ENCODE measurements at regions not wholly inside any gene's neighbourhood (a gene's known extent, or its start where the extent isn't known, plus 50 kb on each side); places are given as distances from the start of the nearest gene placed in this dataset.

- H3K4me1 ChIP-seq, result no peaks in the 10 kb centered on the region
- WGBS, 2 donors, result 14 to 56% methylated on average over 1 of the region's 1 CpG
- no peak for ATAC-seq
- no peak for TF ChIP-seq CTCF (IDR thresholded peaks at IDR 0.05)
- no peak for TF ChIP-seq POLR2A (IDR thresholded peaks at IDR 0.05)
- no peak for DNase-seq
- H3K36me3 ChIP-seq (replicated peaks in 1 of 2; ENCODE audit: insufficient read depth in 1 of 2, low read depth in 2 of 2), result no peaks in the 10 kb centered on the region
- no peak overlapping the region for H3K4me3 ChIP-seq
- H3K27ac ChIP-seq, result no peak overlapping the region
- no peaks in the 10 kb centered on the region for H3K9me3 ChIP-seq
- peaks cover 0 to 8% of the 10 kb centered on the region in 2 donors for H3K27me3 ChIP-seq
- intact Hi-C loops (cut with DNase I), result loop anchor here (5.0 kb wide), 1 partner anchor 385 kb away; no protein-coding TSS in a partner anchor
Measured at GRCh38 chr2:121082191-121082590, 202.8 kb downstream of the TFCP2L1 start.

GRCh38 chr2:121084130-121084680 lies 200.8 kb downstream of the TFCP2L1 start:
- Histone ChIP-seq H3K4me1 (no peaks in the 10 kb centered on the region), H3K27ac (no peak overlapping the region), H3K36me3 (replicated peaks in 1 of 2; ENCODE audit: insufficient read depth in 1 of 2, low read depth in 2 of 2) (no peaks in the 10 kb centered on the region), H3K9me3 (no peaks in the 10 kb centered on the region), H3K27me3 (peaks cover 0 to 8% of the 10 kb centered on the region in 2 donors), H3K4me3 (no peak overlapping the region)
- WGBS, 2 donors, result 41 to 42% methylated on average over 15 of the region's 15 CpGs
- no peak for ATAC-seq
- intact Hi-C loops (cut with DNase I), result loop anchor here (5.0 kb wide), 1 partner anchor 387 kb away; no protein-coding TSS in a partner anchor
- DNase-seq, result no peak
- TF ChIP-seq CTCF (IDR thresholded peaks at IDR 0.05) (no peak), POLR2A (IDR thresholded peaks at IDR 0.05) (no peak)

GRCh38 chr2:121085801-121086200 lies 199.2 kb downstream of the TFCP2L1 start:
- Histone ChIP-seq H3K4me3 (no peak overlapping the region), H3K9me3 (no peaks in the 10 kb centered on the region), H3K36me3 (replicated peaks in 1 of 2; ENCODE audit: insufficient read depth in 1 of 2, low read depth in 2 of 2) (no peaks in the 10 kb centered on the region), H3K4me1 (no peaks in the 10 kb centered on the region), H3K27ac (no peak overlapping the region), H3K27me3 (peaks cover 0 to 8% of the 10 kb centered on the region in 2 donors)
- no peak for ATAC-seq
- TF ChIP-seq CTCF (IDR thresholded peaks at IDR 0.05) (no peak), POLR2A (IDR thresholded peaks at IDR 0.05) (no peak)
- intact Hi-C loops (cut with DNase I), result no loop called here
- 18% methylated on average over 4 to 5 of the region's 5 CpGs for WGBS, 2 donors
- DNase-seq, result peak in 2 of 4 donors; percentile 46 to 48

GRCh38 chr2:121086450-121086849 lies 198.6 kb downstream of the TFCP2L1 start:
- no peak overlapping the region for H3K4me3 ChIP-seq
- no peaks in the 10 kb centered on the region for H3K9me3 ChIP-seq
- H3K36me3 ChIP-seq (replicated peaks in 1 of 2; ENCODE audit: insufficient read depth in 1 of 2, low read depth in 2 of 2), result no peaks in the 10 kb centered on the region
- DNase-seq (no peak), ATAC-seq (no peak)
- H3K4me1 ChIP-seq, result no peaks in the 10 kb centered on the region
- WGBS, 2 donors, result 64 to 76% methylated on average over 4 to 12 of the region's 12 CpGs
- no peak for TF ChIP-seq CTCF (IDR thresholded peaks at IDR 0.05)
- TF ChIP-seq POLR2A (IDR thresholded peaks at IDR 0.05), result no peak
- no peak overlapping the region for H3K27ac ChIP-seq
- peaks cover 0 to 8% of the 10 kb centered on the region in 2 donors for H3K27me3 ChIP-seq
- intact Hi-C loops (cut with DNase I), result no loop called here

DNA sequence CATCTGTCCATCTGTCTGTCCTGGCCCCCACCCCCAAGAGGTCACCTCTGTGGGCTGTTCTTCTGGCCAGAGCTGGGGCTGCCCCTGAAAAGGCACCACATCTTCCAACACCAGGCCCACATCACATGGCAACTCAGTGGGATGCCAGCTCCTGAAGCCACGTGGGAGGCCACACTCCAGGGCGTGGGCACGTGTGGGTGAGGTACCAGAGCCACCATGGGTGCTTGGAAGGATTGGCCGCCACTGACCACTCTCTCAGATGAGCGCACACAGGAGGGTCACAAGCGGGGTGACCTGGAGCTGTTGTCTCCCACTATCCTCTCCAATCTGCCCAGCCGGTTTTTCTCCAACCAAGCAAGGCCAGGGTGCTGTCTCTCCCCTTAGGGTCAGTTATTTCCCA lies 197.9 kb downstream of the TFCP2L1 start:
- Histone ChIP-seq H3K27me3 (peaks cover 0 to 8% of the 10 kb centered on the region in 2 donors), H3K4me3 (no peak overlapping the region), H3K27ac (no peak overlapping the region), H3K4me1 (no peaks in the 10 kb centered on the region), H3K36me3 (replicated peaks in 1 of 2; ENCODE audit: insufficient read depth in 1 of 2, low read depth in 2 of 2) (no peaks in the 10 kb centered on the region), H3K9me3 (no peaks in the 10 kb centered on the region)
- ATAC-seq, result no peak
- no peak for DNase-seq
- no peak for TF ChIP-seq CTCF (IDR thresholded peaks at IDR 0.05)
- no peak for TF ChIP-seq POLR2A (IDR thresholded peaks at IDR 0.05)
- intact Hi-C loops (cut with DNase I), result no loop called here
- 95 to 100% methylated on average over 3 to 7 of the region's 7 CpGs for WGBS, 2 donors
